Neural cell (in vitro differentiated cells): ENCODE measurements at regions not wholly inside any gene's neighbourhood (a gene's known extent, or its start where the extent isn't known, plus 50 kb on each side); places are given as distances from the start of the nearest gene placed in this dataset.

Source experiments
- EP300 ChIP-seq: fragments of 450-650 bp; conservative IDR thresholded peaks from 2 replicates; pipeline ENCODE4 v1.6.1; 2014; ENCODE audit warnings: antibody characterized with exemption, mild to moderate bottlenecking, moderate library complexity; ENCODE audit not compliant: poor library complexity, severe bottlenecking
- EZH2 ChIP-seq: fragments of 200-600, 300-800 bp; shearing (Covaris generic), sonication (generic); IDR thresholded peaks from 2 replicates; pipeline ENCODE4 v1.6.1; 2014; ENCODE audit warnings: antibody characterized with exemption, low read length, borderline replicate concordance, mild to moderate bottlenecking; ENCODE audit not compliant: insufficient read depth, poor library complexity, severe bottlenecking
- MXI1 ChIP-seq: fragments of 450-650 bp; conservative IDR thresholded peaks from 2 replicates; pipeline ENCODE4 v1.6.1; 2014; ENCODE audit warnings: antibody characterized with exemption, mild to moderate bottlenecking; ENCODE audit not compliant: poor library complexity, severe bottlenecking
- POLR2AphosphoS5 ChIP-seq: IDR thresholded peaks from 2 replicates; pipeline ENCODE4 v1.6.1; 2012
- SMC3 ChIP-seq: fragments of 450-650 bp; conservative IDR thresholded peaks from 2 replicates; pipeline ENCODE4 v1.6.1; 2014; ENCODE audit warnings: antibody characterized with exemption, mild to moderate bottlenecking, moderate library complexity; ENCODE audit not compliant: poor library complexity
- TAF1 ChIP-seq: IDR thresholded peaks from 2 replicates; pipeline ENCODE4 v1.6.1; 2012; ENCODE audit warnings: low read depth
- TF ChIP-seq, protein P1 (sequence below): fragments of 450-650 bp; IDR thresholded peaks from 2 replicates; pipeline ENCODE4 v1.5.1; 2014; ENCODE audit warnings: antibody characterized with exemption, mild to moderate bottlenecking, moderate library complexity; ENCODE audit not compliant: poor library complexity, severe bottlenecking
- TF ChIP-seq, protein P2 (sequence below): IDR thresholded peaks from 2 replicates; pipeline ENCODE4 v1.6.1; 2012; ENCODE audit warnings: borderline replicate concordance

DNA sequence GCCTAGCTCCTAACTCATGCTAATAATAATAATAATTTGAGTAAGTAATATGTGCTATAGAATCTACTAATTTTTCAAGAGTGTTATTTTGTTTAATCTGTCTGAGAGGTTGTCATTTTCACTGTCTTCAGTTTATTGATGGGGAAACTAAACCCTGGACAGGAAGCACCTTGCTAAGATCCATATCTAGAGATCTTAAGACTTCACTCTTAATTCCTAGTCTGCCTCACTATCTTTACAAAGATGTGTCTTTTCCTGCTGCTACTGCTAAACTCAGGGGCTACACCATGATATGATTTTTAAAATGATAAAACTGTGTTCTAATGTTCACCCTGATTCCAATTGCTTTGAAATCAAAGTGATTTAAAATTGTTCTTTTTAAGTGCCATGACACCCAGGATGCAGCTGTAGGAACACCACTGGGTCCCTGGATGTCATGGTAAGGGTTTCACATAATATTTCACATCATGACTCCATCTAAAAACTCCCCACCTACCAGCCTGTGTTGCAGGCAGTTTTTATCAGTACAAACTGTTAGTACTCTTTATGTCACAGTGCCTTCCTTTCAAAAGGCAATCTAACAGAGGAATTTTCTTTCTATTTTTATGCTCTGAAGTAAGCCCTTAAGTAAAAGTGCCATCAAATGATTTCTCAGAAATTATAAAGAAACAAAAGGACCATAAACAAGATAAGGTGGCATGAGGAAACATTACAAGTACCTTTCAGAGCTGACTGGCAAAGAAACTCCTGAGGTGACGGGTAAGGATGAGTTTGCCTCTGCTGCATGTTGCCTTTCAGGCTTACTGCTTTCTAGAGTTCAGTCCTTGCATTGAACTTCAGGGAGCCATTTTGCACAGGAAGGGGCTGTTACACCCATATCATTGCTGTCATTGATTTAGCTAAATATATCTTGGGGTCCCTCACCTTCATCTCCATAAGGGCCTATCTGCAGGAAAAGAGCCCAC, 160.1 kb upstream of the SATB1 start:
- TF ChIP-seq POLR2AphosphoS5 (no peak), TAF1 (no peak), MXI1 (no peak), EP300 (no peak), EZH2 (no peak), SMC3 (no peak)
- TF ChIP-seq, protein P1, sequence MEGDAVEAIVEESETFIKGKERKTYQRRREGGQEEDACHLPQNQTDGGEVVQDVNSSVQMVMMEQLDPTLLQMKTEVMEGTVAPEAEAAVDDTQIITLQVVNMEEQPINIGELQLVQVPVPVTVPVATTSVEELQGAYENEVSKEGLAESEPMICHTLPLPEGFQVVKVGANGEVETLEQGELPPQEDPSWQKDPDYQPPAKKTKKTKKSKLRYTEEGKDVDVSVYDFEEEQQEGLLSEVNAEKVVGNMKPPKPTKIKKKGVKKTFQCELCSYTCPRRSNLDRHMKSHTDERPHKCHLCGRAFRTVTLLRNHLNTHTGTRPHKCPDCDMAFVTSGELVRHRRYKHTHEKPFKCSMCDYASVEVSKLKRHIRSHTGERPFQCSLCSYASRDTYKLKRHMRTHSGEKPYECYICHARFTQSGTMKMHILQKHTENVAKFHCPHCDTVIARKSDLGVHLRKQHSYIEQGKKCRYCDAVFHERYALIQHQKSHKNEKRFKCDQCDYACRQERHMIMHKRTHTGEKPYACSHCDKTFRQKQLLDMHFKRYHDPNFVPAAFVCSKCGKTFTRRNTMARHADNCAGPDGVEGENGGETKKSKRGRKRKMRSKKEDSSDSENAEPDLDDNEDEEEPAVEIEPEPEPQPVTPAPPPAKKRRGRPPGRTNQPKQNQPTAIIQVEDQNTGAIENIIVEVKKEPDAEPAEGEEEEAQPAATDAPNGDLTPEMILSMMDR, result no peak
- TF ChIP-seq, protein P2, sequence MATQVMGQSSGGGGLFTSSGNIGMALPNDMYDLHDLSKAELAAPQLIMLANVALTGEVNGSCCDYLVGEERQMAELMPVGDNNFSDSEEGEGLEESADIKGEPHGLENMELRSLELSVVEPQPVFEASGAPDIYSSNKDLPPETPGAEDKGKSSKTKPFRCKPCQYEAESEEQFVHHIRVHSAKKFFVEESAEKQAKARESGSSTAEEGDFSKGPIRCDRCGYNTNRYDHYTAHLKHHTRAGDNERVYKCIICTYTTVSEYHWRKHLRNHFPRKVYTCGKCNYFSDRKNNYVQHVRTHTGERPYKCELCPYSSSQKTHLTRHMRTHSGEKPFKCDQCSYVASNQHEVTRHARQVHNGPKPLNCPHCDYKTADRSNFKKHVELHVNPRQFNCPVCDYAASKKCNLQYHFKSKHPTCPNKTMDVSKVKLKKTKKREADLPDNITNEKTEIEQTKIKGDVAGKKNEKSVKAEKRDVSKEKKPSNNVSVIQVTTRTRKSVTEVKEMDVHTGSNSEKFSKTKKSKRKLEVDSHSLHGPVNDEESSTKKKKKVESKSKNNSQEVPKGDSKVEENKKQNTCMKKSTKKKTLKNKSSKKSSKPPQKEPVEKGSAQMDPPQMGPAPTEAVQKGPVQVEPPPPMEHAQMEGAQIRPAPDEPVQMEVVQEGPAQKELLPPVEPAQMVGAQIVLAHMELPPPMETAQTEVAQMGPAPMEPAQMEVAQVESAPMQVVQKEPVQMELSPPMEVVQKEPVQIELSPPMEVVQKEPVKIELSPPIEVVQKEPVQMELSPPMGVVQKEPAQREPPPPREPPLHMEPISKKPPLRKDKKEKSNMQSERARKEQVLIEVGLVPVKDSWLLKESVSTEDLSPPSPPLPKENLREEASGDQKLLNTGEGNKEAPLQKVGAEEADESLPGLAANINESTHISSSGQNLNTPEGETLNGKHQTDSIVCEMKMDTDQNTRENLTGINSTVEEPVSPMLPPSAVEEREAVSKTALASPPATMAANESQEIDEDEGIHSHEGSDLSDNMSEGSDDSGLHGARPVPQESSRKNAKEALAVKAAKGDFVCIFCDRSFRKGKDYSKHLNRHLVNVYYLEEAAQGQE, result no peak
